GM12865 (cell line): ENCODE measurements at regions not wholly inside any gene's neighbourhood (a gene's known extent, or its start where the extent isn't known, plus 50 kb on each side); places are given as distances from the start of the nearest gene placed in this dataset.

Source experiments
- DNase-seq: peaks from one replicate; pipeline ENCODE4 v3.0.0; 2010; ENCODE audit warnings: low read depth
- H3K4me3 ChIP-seq: 2 replicates; pipeline ENCODE4 v1.5.1; 2011; ENCODE audit warnings: mild to moderate bottlenecking, low read depth, low read length, control low read depth
- CTCF ChIP-seq: IDR thresholded peaks from 2 replicates; pipeline ENCODE4 v1.5.1; 2011; ENCODE audit warnings: low read length, control low read depth, low read depth, inconsistent platforms; ENCODE audit not compliant: insufficient read depth; ENCODE audit errors: missing control alignments

DNA sequence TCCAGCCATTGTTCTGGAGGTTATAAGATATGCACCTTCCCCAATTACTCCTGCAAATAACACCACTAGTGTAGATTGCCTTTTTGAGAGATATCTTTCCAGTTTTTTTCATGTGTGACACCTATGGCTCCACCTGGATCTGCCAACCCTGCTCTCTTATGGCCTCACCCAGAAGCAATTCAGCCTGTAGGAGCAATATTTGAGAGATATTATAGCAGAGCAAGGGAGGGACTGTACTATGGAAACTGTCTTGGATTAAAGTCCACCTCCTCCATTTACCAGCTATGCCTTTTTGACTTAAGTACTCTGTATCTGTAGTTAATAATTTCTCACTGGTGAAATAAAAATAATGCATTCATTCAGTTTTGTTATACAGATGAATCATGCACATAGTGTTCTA lies 803.5 kb downstream of the NLGN4X start:
- no peak overlapping the region for H3K4me3 ChIP-seq
- no peak for TF ChIP-seq CTCF
- DNase-seq: no peak

DNA sequence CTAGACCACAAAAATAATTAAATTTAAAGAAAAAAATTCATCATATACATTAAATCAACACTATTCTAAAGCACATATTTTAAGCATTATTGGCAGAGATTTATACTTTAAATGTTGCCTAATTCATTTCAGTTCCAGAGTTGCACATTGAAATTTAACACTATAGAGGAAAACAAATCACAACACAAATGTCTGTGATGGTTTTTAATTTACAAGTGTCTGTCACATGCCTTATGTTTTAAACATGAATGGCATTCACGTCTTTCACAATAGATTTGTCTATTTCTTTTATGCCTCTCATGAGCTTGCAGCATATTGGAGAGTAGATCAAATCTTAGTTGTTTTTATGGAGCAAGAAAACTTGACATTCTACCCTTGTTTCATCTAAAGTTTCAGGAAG lies 811.3 kb downstream of the NLGN4X start:
- no peak overlapping the region for H3K4me3 ChIP-seq
- no peak for DNase-seq
- TF ChIP-seq CTCF: no peak

GRCh38 chrX:5415738-5416137 lies 812.9 kb downstream of the NLGN4X start:
- no peak for TF ChIP-seq CTCF
- DNase-seq: no peak

GRCh38 chrX:5409106-5409505 lies 819.6 kb downstream of the NLGN4X start:
- TF ChIP-seq CTCF: no peak
- DNase-seq: no peak
- H3K4me3 ChIP-seq: no peak overlapping the region

More at GRCh38 chrX:5415738-5416137, 812.9 kb downstream of the NLGN4X start:
- H3K4me3 ChIP-seq: no peak overlapping the region

DNA sequence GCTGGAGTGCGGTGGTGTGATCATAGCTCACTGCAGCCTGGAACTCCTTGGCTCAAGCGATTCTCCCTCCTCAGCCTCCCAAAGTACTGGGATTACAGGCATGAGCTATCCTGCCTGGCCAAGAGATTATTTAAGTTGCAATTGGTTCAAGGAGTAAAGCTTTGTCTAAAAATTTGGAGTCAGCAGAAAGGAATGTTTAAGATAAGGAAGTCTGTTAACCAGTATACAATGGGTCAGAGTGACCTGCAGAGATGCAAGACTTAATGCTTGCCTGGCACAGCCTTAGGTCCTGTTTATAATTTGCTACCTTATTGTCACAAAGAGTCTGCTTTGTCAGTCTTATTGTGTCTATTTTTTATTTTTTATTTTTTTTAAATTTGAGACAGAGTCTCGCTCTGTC lies 826.2 kb downstream of the NLGN4X start:
- TF ChIP-seq CTCF: no peak
- DNase-seq: no peak
- no peak overlapping the region for H3K4me3 ChIP-seq

DNA sequence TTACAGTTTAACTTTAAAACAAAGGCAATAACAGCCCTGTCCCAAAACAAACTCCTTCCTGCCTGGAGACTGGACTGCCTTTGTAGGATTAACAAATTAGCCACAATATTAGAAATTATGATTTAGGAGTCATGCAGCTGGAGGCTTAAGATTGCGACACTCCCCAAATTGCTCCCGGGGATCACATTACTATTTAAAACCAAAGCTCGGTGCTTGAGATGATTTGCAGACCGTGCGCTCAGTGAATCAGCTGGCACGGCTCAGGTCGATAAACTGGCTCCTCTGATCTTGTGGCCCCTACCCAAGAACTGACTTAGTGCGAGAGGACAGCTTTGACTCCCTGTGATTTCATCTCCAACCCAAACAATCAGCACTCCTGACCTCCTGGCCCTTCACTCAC lies 829.3 kb downstream of the NLGN4X start:
- TF ChIP-seq CTCF: no peak
- no peak for DNase-seq
- no peak overlapping the region for H3K4me3 ChIP-seq

- DNase-seq: no peak
- TF ChIP-seq CTCF: no peak
- H3K4me3 ChIP-seq: no peak overlapping the region
These were observed 831.3 kb downstream of the NLGN4X start for GRCh38 chrX:5397409-5397808.
